ENCODE measurements at regions not wholly inside any gene's neighbourhood (a gene's known extent, or its start where the extent isn't known, plus 50 kb on each side); places are given as distances from the start of the nearest gene placed in this dataset.

GRCh38 chr12:64931321-64931720 is 106.9 kb downstream of the TBC1D30 start:
- intact Hi-C loops (cut with micrococcal nuclease), result no loop called here
- Mint-ChIP-seq H3K4me1 (ENCODE audit: insufficient read depth, unreplicated experiment) (no peaks in the 10 kb centered on the region), H3K9me3 (ENCODE audit: unreplicated experiment) (no peaks in the 10 kb centered on the region), H3K27ac (ENCODE audit: low read depth, unreplicated experiment) (no peak overlapping the region), H3K4me3 (ENCODE audit: unreplicated experiment) (no peak overlapping the region), H3K27me3 (ENCODE audit: insufficient read depth, unreplicated experiment) (peaks cover 34% of the 10 kb centered on the region), H3K36me3 (ENCODE audit: insufficient read depth, unreplicated experiment) (no peaks in the 10 kb centered on the region)
- no peak for DNase-seq (ENCODE audit: unreplicated experiment)
- BruUV-seq (replicated peaks), result no TSS peak
- ChIA-PET POLR2A (no interaction called here), CTCF (interaction anchor here (1.5 kb wide), 1 partner anchor 14 kb away, joined by 3 read pairs; no protein-coding TSS in a partner anchor)
- TF ChIP-seq CTCF (IDR thresholded peaks at IDR 0.05; ENCODE audit: unreplicated experiment), result no peak

DNA sequence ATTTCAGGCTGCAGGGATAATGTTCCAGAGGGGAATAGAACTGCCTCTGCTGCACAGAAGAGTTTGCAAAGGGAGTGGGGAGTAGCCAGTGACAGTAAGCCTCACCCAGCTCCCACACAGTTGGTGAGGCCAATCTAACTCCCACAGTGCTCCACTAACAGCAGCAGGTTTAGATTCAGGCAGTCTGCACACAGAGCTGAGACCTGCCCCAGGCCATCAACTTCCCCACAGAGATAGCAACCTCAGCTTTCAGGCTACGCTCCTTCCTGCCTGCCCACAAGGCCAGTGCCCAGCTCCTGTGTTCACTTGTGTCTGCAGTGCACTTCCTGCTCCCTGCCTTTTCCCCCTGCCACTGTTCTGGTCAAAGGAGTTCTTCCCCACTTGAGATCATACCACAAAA is 107.5 kb downstream of the TBC1D30 start:
- no peak for TF ChIP-seq CTCF (IDR thresholded peaks at IDR 0.05; ENCODE audit: unreplicated experiment)
- POLR2A ChIA-PET, result no interaction called here
- DNase-seq (ENCODE audit: unreplicated experiment), result no peak
- intact Hi-C loops (cut with micrococcal nuclease), result no loop called here
- CTCF ChIA-PET, result interaction anchor here (1.5 kb wide), 1 partner anchor 14 kb away, joined by 3 read pairs; no protein-coding TSS in a partner anchor
- Mint-ChIP-seq H3K36me3 (ENCODE audit: insufficient read depth, unreplicated experiment) (no peaks in the 10 kb centered on the region), H3K4me3 (ENCODE audit: unreplicated experiment) (no peak overlapping the region), H3K9me3 (ENCODE audit: unreplicated experiment) (no peaks in the 10 kb centered on the region), H3K4me1 (ENCODE audit: insufficient read depth, unreplicated experiment) (no peaks in the 10 kb centered on the region), H3K27ac (ENCODE audit: low read depth, unreplicated experiment) (no peak overlapping the region), H3K27me3 (ENCODE audit: insufficient read depth, unreplicated experiment) (peaks cover 27% of the 10 kb centered on the region)
- no TSS peak for BruUV-seq (replicated peaks)

DNA sequence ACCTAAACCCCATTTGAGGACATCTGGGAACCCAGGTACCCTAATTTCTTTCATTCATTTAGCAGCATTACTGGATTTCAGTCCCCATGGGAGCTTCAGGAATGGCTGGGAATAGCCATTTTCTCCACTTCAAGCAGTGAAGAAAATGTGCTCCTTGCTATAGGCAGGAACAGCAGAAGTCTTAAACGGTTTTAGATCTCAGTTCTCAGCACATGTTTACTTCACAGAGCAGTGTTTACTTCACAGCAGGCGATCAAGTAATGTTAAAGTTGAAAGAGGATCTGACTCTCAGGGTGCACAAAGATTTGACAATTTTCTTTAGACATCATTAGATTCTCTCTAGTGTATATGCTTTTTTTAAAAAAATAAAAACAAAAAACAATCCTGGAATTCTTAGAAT is 109.3 kb downstream of the TBC1D30 start:
- H3K9me3 Mint-ChIP-seq (ENCODE audit: unreplicated experiment), result no peaks in the 10 kb centered on the region
- H3K27ac Mint-ChIP-seq (ENCODE audit: low read depth, unreplicated experiment), result no peak overlapping the region
- H3K36me3 Mint-ChIP-seq (ENCODE audit: insufficient read depth, unreplicated experiment), result no peaks in the 10 kb centered on the region
- H3K4me1 Mint-ChIP-seq (ENCODE audit: insufficient read depth, unreplicated experiment), result no peaks in the 10 kb centered on the region
- CTCF ChIA-PET, result interaction anchor here (1.1 to 1.5 kb wide), 2 partner anchors 14 to 43 kb away, joined by 3 to 4 read pairs; no protein-coding TSS in a partner anchor
- peaks cover 29% of the 10 kb centered on the region for H3K27me3 Mint-ChIP-seq (ENCODE audit: insufficient read depth, unreplicated experiment)
- POLR2A ChIA-PET, result no interaction called here
- no peak for DNase-seq (ENCODE audit: unreplicated experiment)
- H3K4me3 Mint-ChIP-seq (ENCODE audit: unreplicated experiment), result no peak overlapping the region
- no TSS peak for BruUV-seq (replicated peaks)
- intact Hi-C loops (cut with micrococcal nuclease), result no loop called here
- TF ChIP-seq CTCF (IDR thresholded peaks at IDR 0.05; ENCODE audit: unreplicated experiment), result no peak

DNA sequence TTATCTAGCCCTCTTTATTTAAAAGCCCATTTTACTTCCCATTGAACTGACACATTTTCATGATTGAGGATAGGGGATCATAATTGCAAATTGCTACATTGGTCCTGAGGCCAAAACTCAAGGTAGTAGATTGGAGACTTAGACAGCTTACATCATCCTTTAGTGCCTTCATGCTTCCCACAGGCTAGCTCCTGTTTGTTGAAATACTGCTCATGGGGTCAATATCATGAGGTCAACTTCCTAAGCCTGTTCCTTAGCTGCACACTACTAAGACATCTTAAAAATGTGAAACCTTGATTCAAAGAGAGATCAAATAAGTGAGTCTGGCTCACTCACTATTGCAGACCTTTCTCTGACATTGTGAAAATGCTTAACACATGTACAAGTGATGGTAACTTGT is 113.0 kb downstream of the TBC1D30 start:
- ChIA-PET CTCF (interaction anchor here (0.7 to 1.3 kb wide), 2 partner anchors 116 to 186 kb away, joined by 4 to 5 read pairs; no protein-coding TSS in a partner anchor), POLR2A (no interaction called here)
- no peak for TF ChIP-seq CTCF (IDR thresholded peaks at IDR 0.05; ENCODE audit: unreplicated experiment)
- intact Hi-C loops (cut with micrococcal nuclease), result no loop called here
- H3K27ac Mint-ChIP-seq (ENCODE audit: low read depth, unreplicated experiment), result no peak overlapping the region
- BruUV-seq (replicated peaks), result no TSS peak
- H3K4me1 Mint-ChIP-seq (ENCODE audit: insufficient read depth, unreplicated experiment), result no peaks in the 10 kb centered on the region
- H3K9me3 Mint-ChIP-seq (ENCODE audit: unreplicated experiment), result no peaks in the 10 kb centered on the region
- H3K4me3 Mint-ChIP-seq (ENCODE audit: unreplicated experiment), result no peak overlapping the region
- H3K27me3 Mint-ChIP-seq (ENCODE audit: insufficient read depth, unreplicated experiment), result peaks cover 29% of the 10 kb centered on the region
- H3K36me3 Mint-ChIP-seq (ENCODE audit: insufficient read depth, unreplicated experiment), result no peaks in the 10 kb centered on the region
- no peak for DNase-seq (ENCODE audit: unreplicated experiment)

Data from MCF 10A (cell line).